Loucy (cell line): ENCODE measurements at regions not wholly inside any gene's neighbourhood (a gene's known extent, or its start where the extent isn't known, plus 50 kb on each side); places are given as distances from the start of the nearest gene placed in this dataset.
A peak's percentile ranks its signal among the peaks of the same experiment; 100 is the strongest.

Source experiments
- H2AFZ ChIP-seq: fragments of 200-600 bp; sonication (generic); 2 replicates; pipeline ENCODE4 v1.6.0; 2016; ENCODE audit warnings: antibody characterized with exemption, mild to moderate bottlenecking, low read length, moderate library complexity
- H3F3A ChIP-seq: fragments of 200-600 bp; 2 replicates; pipeline ENCODE4 v1.6.0; 2016; ENCODE audit warnings: antibody characterized with exemption, low read depth, mild to moderate bottlenecking
- H3K27me3 ChIP-seq: fragments of 200-600 bp; sonication (generic); 2 replicates; pipeline ENCODE4 v1.6.1; 2014; ENCODE audit warnings: low read length, mild to moderate bottlenecking; ENCODE audit not compliant: insufficient read depth, poor library complexity, severe bottlenecking
- H3K36me3 ChIP-seq: fragments of 200-600 bp; sonication (generic); 2 replicates; pipeline ENCODE4 v1.6.1; 2016; ENCODE audit warnings: low read length; ENCODE audit not compliant: insufficient read depth
- H3K4me1 ChIP-seq: fragments of 200-600 bp; sonication (generic); 2 replicates; pipeline ENCODE4 v1.5.1; 2014; ENCODE audit warnings: low read length, mild to moderate bottlenecking; ENCODE audit not compliant: insufficient read depth, poor library complexity, severe bottlenecking
- H3K4me2 ChIP-seq: fragments of 200-600 bp; sonication (generic); 2 replicates; pipeline ENCODE4 v1.6.0; 2014; ENCODE audit warnings: antibody characterized with exemption, low read length, low read depth, mild to moderate bottlenecking; ENCODE audit not compliant: poor library complexity, severe bottlenecking
- H3K4me3 ChIP-seq: fragments of 200-600 bp; sonication (generic); 2 replicates; pipeline ENCODE4 v1.5.1; 2014; ENCODE audit warnings: low read length, mild to moderate bottlenecking, mixed read lengths; ENCODE audit not compliant: poor library complexity, severe bottlenecking
- H3K79me2 ChIP-seq: fragments of 200-600 bp; sonication (generic); 2 replicates; pipeline ENCODE4 v1.6.1; 2014; ENCODE audit warnings: low read length; ENCODE audit not compliant: insufficient read depth
- H3K9ac ChIP-seq: fragments of 200-600 bp; sonication (generic); 2 replicates; pipeline ENCODE4 v1.6.0; 2014; ENCODE audit warnings: mild to moderate bottlenecking, low read depth, low read length, moderate library complexity; ENCODE audit not compliant: poor library complexity, severe bottlenecking
- H3K9me2 ChIP-seq: fragments of 200-600 bp; sonication (generic); replicated peaks from 2 replicates; pipeline ENCODE4 v1.6.1; 2016; ENCODE audit warnings: low read depth, low read length, mixed read lengths
- H3K9me3 ChIP-seq: fragments of 200-600 bp; sonication (generic); 2 replicates; pipeline ENCODE4 v1.6.1; 2014; ENCODE audit warnings: mild to moderate bottlenecking, antibody characterized with exemption, low read length, low read depth; ENCODE audit not compliant: insufficient read depth
- H4K20me1 ChIP-seq: fragments of 200-600 bp; sonication (generic); 2 replicates; pipeline ENCODE4 v1.6.0; 2014; ENCODE audit warnings: antibody characterized with exemption, low read length, mild to moderate bottlenecking; ENCODE audit not compliant: insufficient read depth, poor library complexity, severe bottlenecking
- EZH2phosphoT487 ChIP-seq: fragments of 200-600 bp; IDR thresholded peaks from 2 replicates; pipeline ENCODE4 v1.6.1; 2018; ENCODE audit warnings: antibody characterized with exemption, mild to moderate bottlenecking, moderate library complexity, borderline replicate concordance
- TF ChIP-seq, protein P1 (sequence below): fragments of 200-600 bp; sonication (generic); conservative IDR thresholded peaks from 2 replicates; pipeline ENCODE4 v1.5.1; 2014; ENCODE audit warnings: mild to moderate bottlenecking, antibody characterized with exemption, low read length

DNA sequence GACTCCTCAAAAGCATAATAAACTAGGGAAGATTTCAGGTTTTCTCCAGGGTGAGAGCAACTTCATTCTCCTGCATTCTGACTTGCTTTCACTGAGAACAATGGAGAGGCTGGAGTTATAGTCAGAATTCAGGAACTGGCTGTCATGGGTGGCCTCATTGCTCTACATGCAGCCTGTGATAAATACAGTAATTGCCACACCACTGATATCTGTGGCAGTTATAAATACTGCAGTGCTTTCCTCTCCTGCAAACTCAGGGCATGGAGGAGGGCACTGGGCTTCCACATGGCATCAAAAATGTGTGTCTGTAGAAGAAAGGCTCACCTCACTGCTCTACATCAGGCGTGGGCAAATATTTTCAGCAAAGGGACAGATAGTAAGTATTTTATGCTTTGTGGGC lies 510.2 kb downstream of the ZNF516 start:
- Histone ChIP-seq H2AFZ (no peak overlapping the region), H3K4me3 (no peak overlapping the region), H3K27me3 (no peaks in the 10 kb centered on the region), H3K9me2 (no peaks in the 10 kb centered on the region), H3K9me3 (no peaks in the 10 kb centered on the region), H3F3A (no peaks in the 10 kb centered on the region), H3K4me2 (no peak overlapping the region), H3K4me1 (no peaks in the 10 kb centered on the region), H3K9ac (no peak overlapping the region), H4K20me1 (no peaks in the 10 kb centered on the region), H3K79me2 (no peaks in the 10 kb centered on the region), H3K36me3 (no peaks in the 10 kb centered on the region)
- no peak for TF ChIP-seq EZH2phosphoT487
- TF ChIP-seq, protein P1, sequence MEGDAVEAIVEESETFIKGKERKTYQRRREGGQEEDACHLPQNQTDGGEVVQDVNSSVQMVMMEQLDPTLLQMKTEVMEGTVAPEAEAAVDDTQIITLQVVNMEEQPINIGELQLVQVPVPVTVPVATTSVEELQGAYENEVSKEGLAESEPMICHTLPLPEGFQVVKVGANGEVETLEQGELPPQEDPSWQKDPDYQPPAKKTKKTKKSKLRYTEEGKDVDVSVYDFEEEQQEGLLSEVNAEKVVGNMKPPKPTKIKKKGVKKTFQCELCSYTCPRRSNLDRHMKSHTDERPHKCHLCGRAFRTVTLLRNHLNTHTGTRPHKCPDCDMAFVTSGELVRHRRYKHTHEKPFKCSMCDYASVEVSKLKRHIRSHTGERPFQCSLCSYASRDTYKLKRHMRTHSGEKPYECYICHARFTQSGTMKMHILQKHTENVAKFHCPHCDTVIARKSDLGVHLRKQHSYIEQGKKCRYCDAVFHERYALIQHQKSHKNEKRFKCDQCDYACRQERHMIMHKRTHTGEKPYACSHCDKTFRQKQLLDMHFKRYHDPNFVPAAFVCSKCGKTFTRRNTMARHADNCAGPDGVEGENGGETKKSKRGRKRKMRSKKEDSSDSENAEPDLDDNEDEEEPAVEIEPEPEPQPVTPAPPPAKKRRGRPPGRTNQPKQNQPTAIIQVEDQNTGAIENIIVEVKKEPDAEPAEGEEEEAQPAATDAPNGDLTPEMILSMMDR, result no peak

DNA sequence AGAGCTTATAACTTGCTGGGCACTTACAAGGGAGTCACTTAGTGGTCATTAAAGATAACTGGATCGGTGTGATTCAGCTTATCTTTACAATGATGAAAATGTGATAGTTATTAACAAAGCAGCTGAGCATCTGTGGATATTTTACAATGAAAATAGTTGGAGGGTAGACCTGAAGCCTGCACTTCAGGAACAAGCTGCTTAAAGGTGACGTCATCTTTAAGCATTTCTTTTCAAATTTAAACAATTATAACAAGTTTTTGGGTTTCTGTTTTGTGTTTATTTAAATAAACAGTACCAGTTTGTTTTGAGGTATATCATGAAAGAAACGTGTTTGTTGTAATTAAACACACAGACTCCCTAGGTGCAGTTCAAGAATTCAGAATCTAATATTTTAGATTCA lies 513.9 kb downstream of the ZNF516 start:
- H3K9me3 ChIP-seq, result no peaks in the 10 kb centered on the region
- no peak overlapping the region for H3K4me2 ChIP-seq
- no peaks in the 10 kb centered on the region for H3K27me3 ChIP-seq
- TF ChIP-seq EZH2phosphoT487, result no peak
- TF ChIP-seq, protein P1, result no peak
- H3K79me2 ChIP-seq, result no peaks in the 10 kb centered on the region
- H3K4me1 ChIP-seq, result no peaks in the 10 kb centered on the region
- no peak overlapping the region for H3K9ac ChIP-seq
- no peaks in the 10 kb centered on the region for H3K9me2 ChIP-seq
- H4K20me1 ChIP-seq, result no peaks in the 10 kb centered on the region
- no peaks in the 10 kb centered on the region for H3K36me3 ChIP-seq
- H3F3A ChIP-seq, result no peaks in the 10 kb centered on the region
- no peak overlapping the region for H2AFZ ChIP-seq
- H3K4me3 ChIP-seq, result no peak overlapping the region

DNA sequence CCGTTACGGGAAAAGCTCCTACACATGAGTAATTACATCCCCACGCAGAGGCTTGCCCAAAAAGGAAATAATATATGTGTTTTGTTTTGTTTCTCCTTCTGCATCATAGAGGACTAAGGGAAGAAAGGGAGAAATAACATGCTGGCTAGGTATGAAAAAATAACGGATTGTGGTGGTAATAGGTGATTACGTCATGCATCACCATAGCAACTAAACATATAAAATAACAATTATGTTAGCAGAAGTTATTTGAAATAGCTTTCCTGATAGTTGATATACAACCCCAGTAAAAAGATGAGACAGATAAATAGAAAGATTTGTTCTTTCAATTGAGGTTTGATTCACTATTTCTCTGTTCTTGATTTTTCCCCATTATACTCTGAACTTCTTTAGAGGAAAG lies 518.0 kb downstream of the ZNF516 start:
- H3K9me2 ChIP-seq, result no peaks in the 10 kb centered on the region
- H4K20me1 ChIP-seq, result no peaks in the 10 kb centered on the region
- no peaks in the 10 kb centered on the region for H3K4me1 ChIP-seq
- TF ChIP-seq, protein P1, result no peak
- no peak for TF ChIP-seq EZH2phosphoT487
- H3K4me2 ChIP-seq, result no peak overlapping the region
- H3K4me3 ChIP-seq, result no peak overlapping the region
- H3K9me3 ChIP-seq, result no peaks in the 10 kb centered on the region
- H3K9ac ChIP-seq, result no peak overlapping the region
- no peaks in the 10 kb centered on the region for H3K36me3 ChIP-seq
- H2AFZ ChIP-seq, result peak overlapping the region; percentile 20; the same call in 1 of the 2 replicates
- no peaks in the 10 kb centered on the region for H3K27me3 ChIP-seq
- H3K79me2 ChIP-seq, result no peaks in the 10 kb centered on the region
- H3F3A ChIP-seq, result no peaks in the 10 kb centered on the region
